NCI-H2029 treated with DMSO at 0.1 percent for 48 hours (cell line): ENCODE measurements at regions not wholly inside any gene's neighbourhood (a gene's known extent, or its start where the extent isn't known, plus 50 kb on each side); places are given as distances from the start of the nearest gene placed in this dataset.

ENCODE experiments used
- DNase-seq: peaks from one replicate; lab custom pipeline; 2025; lab: John Stamatoyannopoulos, UW

DNA sequence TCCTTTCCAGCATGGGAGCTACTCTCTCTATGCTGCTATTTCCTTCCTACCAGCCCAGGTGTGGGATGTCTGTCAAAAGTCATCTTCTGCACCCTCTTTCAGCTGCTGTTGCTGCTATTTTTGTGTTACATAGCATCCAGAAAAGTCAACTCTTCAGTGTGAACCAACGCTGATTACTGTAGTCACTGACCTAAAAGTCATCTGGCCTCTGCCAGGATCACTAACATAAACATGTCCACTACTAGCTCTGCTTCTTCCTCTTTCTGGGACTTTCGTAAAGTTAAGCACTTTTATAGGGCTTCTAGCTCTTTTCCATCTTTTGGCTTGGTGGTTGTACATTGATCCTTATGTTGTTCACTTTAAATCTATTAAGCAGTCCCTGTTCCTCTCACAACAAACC, 90.2 kb upstream of the CARD18 start:
- no peak for DNase-seq

DNA sequence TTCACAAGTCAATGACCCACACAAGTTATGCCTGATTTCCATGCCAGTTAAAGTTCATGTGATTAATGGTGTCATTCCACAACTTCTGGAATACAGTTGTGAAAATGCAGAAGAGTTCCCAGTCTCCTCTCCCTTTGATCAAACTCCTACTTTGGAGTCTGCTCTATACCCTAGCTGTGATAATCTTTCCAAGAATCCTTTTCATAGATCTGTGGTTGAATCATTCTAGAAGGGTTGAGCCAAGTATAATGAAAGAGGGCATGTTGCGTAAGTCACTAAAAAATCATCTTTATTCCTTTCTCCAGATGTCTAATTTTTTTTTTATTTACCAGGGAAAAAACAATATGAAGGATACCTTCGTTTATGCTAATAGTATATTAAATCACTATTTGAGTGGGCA, 89.7 kb upstream of the CARD18 start:
- no peak for DNase-seq

DNA sequence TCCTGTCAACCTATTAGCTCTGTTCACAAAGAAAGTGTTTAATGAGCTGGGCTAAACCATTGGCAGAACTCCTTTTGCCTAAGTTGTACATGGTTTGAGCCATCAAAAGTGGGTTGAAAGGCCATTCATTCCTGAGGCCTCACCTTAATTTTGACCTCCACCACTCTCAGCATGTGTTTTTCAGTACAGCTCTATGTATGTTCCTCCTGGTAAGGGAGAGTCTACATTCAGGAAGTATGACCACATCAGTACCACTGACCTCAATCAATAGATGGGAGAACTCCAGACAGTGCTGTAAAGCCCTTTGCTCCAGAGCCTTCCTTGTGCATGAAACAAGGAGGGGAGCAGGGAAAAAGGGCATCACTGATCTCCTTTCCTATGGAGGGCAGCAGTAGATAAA, 87.8 kb upstream of the CARD18 start:
- no peak for DNase-seq

DNA sequence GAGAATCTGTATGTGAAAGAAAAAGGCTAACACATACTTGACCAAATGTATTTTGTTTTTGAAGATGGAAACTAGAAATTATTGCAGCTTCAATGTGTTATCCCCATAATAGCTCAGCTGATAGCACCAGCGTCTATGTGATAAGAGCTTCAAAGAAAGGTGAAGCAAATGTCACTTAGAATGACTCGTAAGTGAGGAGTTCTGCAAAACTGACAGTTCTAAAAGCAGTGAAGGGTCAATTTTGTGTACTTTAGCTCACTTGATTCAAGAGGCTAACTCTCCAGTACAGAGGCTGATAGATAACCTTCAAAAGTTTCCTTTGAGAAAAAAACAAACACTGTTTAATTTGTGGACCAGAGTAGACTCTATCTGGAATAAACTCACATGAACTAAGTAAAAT, 87.2 kb upstream of the CARD18 start:
- no peak for DNase-seq

DNA sequence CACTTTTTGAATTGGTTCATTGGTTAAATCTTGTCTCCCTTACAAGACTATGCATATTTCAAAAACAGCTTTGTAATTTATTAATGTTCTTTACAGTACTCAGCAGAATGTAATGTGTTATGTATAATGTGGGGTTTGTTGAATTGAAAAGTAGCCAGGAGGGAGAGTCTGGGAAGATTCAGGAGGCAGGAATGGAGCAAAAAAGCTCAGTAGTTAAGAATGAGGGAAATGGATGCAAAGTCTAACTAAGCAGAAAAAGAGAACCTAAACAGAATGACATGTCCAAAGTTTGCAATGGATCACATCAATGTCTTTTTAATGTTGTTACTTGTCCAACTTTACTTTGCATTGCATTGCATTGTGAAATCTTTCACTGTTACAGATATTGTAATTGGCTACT, 86.5 kb upstream of the CARD18 start:
- no peak for DNase-seq

DNA sequence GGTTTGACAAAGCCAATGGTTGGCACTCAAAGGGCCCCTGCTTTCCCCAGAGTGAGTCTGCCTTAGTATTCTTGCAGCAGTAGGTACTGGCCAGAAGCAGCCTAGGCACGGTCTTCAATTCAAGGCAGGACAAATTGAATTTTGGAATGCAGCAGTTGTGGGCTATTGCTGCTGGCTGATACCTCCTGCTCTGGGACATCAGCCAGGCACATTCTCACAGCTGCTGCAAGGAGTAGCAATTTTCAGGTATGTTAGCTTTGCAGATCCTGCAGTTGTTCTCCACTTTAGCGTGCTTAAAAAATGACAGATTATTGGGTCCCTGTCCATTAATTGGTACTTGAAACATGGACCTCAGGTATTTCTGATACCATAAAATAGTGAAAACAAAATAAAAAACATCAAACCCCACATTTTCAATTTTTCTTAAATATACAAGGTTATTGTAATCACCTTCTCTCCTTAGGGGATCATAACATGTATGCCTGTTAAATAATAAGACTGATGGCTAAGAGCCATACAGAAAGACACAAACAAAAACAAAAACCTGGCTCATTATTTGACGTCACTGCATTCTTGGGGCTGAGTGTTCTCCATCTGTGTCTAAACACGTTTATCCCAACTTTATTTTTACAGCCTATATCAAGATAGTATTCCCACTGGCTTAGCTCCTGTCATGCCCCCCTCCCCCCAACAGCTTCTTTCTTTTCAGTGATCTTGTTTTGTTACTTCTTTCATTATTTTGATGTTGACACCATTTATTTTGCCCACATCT, 85.1 kb upstream of the CARD18 start:
- DNase-seq: no peak

DNA sequence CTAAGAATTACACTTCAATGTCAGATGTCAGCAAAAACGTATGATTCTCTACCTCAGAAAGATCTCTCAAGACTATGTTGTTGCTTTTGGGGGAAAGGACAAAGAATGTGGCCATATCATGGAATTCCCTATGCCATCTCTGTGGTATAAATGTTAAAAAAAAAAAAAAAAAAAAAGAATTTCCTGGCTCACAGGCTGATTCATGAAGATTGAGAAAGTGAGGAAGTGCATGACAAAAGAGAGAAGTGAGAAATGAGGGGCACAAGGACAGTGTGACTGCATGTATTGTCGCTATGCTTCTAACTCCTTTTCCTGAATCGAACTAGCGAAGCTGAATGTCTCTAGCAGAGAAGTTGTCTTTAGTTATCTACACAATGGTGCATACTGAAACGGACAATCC, 80.6 kb upstream of the CARD18 start:
- no peak for DNase-seq

DNA sequence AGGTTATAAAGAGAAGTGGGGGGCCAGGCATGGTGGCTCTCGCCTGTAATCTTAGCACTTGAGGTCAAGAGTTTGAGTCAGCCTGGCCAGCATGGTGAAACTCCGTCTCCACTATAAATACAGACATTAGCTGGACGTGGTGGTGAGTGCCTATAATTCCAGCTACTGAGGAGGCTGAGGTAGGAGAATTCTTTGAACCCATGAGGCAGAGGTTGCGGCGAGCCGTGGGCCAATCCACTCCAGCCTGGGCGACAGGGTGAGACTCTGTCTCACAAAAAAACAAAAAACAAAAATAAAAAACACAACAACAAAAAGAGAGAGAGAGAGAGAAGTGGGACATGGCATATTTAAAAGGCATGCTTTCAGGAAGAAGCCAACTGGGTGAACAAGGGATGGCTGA, 80.1 kb upstream of the CARD18 start:
- no peak for DNase-seq

DNA sequence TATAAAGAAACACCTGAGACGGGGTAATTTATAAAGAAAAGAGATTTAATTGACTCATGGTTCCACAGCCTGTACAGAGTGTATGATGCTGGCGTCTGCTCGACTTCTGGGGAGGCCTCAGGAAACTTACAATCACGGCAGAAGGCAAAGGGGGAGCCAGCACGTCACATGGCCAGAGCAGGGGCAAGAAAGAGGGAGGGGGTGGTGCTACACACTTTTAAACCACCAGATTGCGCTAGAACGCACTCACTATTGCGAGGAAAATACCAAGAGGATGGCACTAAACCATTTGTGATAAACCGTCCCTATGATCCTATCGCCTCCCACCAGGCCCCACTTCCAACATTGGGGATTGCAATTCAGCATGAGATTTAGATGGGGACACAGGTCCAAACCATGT, 79.7 kb upstream of the CARD18 start:
- DNase-seq: no peak

DNA sequence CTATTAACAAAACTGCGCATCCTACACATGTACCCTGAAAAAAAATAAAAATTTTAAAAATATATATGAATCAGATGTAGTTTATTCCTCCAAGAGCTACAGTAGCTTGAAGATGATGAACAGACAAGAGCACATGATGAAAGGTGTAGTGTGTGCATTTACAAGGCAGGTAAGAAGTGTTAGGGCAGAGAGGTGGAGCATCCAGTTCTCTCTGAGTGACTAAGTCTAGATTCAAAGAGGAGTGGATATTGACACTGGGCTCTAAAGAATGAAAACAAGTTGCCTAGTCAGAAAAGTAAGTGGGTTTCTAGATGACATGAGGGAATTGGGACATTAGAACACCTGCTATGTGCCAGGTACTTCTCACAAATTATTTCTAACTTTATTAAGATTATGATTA, 76.0 kb upstream of the CARD18 start:
- DNase-seq: no peak

DNA sequence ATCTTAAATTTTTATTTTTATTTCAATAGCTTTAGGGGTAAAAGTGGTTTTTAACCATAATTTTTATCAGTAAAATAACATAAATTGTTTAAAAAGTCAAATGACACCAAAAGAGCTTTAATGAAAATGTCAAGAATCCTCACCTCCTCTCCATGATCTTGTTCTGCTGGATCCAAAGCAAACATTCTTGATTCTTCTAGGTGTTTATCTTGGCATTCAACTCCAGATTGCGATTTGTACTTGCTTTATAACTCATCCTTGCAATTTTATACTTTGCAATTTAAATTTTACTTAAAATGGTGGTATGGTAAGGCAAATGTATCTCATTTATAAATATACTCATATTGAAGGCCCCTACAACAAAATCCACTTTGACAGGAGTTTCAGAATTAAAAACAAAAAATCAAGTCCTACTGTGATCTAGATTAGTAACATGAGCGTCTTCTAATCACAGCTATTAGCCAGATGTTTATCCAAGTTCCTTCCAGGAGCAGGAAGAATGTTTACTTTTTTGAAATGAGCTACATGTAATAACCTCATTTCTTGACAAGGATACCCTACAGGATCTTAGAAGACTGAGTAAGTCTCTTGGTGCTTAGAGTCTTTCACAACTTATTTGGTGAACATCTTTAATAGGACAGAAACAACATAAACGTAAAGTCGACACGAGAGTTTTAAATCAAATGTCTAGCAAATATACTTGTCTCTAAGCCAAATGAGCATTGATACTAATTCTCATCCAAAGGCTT, 72.4 kb upstream of the CARD18 start:
- peak; percentile 4 for DNase-seq

DNA sequence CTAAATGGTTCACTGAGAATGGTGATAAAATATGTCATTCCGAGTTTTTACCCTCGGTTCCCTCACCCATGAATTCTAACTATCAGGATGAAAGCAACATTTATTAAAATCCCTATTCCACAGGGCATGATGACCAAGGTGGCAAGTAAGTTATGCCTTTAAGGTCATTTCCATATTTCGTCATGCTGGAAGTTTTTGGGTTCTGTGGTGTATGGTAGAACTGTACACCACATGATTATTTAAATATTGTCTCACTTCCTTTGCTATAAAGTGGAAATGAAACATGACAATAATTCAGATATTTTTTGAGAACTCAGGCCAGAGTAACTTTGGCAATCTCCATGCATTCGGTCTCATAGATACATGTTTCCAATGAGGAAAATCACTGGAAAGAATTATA, 68.5 kb upstream of the CARD18 start:
- no peak for DNase-seq

DNA sequence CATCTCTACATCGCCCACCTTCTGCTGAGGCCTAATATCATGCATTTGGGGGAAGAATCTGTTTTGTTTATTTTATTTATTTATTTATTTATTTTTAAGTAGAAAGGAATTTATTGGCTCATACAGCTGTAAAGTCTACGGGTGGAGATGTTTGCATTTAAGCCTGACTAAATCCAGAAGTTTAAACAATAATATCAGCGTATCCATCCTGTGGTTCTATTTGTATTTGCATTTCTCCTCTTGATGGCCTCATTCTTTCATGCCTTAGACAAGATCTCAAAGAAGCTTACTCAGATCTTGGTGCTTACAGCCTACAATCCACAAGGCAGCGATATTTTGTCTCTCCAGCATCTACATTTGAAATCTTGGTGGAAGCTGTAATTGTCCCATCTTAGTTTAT, 67.1 kb upstream of the CARD18 start:
- DNase-seq: no peak

DNA sequence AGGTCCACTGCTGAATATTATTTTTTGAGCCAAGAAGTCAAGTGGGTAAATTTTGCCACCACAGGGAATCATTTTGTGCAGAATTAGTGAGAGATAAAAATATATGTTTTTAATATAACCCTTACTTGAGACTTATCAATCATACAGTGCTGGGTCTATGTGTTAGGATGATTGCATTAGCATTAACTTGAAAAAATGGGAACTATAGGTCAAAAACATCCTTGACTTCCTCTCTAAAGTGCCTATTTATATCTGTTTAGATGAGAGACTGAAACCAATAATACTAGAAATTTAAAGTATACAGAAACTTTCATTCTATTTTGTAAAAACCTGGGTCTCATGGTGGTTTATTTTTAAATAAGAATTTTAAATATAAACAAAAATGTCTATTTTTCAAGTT, 65.1 kb upstream of the CARD18 start:
- DNase-seq: no peak

DNA sequence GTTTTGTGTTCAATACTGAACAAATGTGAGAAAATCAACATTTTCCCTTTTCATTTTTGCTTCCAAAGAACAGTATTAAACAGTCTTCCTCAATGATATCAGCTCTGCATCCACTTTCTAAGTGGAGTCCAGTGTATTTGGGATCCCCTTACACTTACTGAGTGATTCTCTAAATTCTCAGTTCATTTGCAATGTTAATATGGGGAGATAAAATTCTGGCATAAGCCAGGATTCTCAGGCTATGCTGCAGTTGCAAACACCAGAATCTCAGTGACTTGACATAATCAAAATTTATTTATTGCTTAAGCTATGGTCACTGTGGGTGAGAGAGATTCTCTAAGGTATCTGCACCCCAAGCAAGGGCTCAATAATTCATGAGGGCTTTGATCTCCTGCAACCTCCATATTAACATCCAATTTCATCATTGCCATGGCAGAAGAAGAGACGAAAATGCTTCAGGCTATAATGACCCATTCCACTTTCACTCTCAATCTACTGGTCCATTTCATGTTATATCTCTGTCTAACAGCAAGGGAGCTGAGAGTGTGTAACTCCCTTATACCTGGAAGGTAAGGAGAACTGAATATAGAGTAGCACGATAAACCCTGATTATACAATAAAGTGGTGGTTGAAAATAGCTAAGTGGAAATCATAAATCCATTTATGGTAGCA, 64.1 kb upstream of the CARD18 start:
- no peak for DNase-seq

DNA sequence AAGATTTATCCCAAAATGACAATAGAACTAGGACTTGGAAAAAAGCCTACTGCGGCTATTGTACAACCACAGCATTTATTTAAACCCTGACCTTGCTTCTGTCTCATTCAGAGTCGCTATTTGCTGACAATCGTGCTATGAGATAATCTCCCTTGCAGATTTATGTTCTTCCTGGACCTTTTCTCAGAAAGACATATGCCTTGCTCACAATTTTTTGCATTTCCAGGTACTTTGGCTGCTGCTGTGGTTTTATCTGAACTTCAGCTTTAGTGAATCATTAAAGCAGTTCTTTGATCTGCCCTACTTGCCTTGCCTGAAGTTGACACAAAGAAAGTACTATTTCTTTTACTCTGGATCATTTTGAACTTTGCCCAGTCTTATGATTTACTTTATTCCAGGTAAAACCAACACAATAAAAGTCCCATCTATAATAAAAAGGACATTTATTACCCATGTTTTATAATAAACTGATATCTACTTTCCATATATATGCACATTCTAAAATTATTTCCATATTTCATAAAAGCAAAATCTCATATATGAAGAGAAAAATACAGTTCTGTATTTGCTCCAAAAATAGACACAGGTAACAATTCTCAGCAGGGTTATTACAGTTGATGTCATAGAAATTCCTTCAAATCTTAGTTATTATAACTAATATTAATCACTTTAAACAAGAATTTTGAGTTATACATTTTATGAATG, 63.4 kb upstream of the CARD18 start:
- no peak for DNase-seq

DNA sequence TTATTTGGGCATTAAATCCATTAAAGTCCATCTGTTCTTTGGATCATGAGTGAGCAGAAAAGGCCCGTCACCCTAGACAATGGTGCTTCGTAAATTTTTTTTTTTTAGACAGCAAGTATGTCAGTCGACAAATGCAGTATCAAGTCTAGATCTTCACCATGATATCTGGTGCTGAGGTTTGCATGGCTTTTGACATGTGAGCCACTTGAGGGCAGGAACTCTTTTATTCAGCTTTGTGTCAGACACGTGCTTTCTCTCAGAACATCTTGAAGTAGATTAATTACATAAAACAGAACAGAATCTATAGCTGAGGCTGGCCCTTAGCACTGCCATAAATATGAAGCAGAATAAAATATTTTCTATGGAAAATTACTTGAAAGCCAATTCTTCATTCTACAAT, 62.9 kb upstream of the CARD18 start:
- DNase-seq: no peak

DNA sequence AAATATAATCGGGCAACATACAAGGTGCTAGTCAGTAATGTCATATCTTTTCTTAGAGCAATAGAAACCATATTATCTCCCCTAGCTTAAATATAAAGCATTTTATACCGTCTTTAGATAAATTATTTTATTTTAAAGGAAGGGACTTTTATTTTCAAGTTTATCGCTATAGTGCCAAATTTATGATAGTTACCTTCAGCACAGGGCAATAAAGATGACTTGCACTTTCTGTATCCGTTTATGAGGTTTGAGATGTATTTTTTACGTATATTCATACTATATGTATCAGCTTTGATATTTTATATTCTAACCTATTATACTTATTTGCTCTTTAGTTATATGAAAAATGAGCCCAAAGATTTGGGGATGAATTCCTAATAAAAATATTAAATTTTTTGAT, 61.6 kb upstream of the CARD18 start:
- DNase-seq: no peak

DNA sequence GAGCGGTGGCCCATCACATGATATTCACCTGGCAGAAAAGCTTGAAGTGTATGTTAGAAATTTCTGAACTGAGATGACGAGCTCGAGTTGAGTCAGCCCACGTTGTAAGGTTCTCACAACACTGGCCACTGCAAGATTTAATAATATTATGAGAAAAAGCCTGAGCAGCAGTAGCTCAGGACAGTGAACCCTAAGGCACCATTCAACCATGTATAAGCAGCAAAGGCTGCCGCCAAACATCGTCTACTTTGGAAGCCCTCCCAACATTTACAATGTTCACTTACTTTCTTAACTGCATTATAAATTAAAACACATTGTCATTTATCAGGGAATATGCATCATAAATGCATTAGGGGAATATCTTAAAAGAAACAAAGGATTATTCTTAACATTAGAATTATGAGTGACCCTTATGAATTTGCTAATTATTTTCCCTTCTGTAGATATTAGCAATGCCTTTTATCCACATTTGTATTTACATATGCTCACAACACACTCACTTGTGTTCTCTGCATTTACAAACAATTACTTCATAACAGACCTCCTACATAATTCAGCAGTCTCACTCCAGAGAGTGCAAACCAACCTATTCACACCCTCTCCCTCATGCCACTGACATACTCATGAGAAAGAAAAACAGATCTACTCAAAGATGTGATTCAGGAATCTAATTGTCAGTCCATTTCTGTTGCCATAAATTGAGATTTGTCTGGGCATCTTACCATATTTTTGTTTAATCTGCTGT, 57.7 kb upstream of the CARD18 start:
- DNase-seq: no peak

DNA sequence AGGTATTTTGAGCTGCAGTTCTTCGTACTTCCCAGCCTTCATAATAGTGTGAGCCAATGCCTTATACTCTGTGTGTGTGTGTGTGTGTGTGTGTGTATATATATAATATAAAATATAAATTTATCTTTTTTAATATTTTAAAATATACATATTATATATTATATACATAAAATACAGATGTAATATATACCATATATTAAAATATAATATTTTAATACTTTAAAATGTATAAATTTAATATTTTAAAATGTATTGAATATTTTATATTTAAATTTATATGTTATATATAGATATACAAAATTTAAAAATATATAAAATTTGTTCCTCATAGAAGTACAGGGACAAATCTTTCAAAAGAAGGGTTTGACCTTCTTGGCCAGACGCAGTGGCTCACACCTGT, 53.7 kb upstream of the CARD18 start:
- DNase-seq: no peak

DNA sequence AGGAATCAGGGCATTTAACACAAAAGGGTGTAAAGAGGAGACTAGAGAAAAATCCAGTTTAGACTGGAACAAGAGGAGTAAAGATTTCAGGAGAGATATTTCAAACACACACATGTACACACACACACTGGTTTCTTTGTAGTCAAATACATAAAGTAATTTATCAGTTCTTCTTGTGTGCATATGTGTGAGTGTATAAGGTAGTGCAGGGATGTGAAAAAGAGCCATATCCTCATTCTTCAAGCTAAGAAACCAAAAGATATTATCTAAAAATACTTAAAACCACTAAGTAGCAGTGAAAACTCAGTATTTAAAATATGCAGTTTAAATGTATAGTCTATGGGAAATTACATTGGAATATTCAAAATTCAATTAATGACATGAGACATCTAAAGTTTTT, 52.5 kb upstream of the CARD18 start:
- no peak for DNase-seq

DNA sequence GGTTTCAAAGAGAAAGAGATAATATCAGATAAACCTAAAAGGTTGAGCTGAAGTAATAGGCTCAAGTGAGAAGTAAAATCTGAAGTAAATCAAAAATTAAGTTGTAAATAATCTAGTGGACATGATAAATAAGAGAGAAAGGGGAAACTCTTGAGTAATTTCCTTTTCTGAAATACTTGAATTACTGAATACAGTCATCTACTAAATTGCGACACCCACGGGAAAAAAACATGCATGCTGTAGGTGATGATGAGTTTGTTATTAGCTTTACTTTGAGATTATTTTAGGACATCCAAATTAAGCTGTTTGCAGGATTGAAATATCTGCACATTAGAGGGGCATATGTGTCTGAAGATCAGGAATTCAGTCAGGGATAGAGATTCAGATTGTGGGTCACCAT, 50.0 kb upstream of the CARD18 start:
- DNase-seq: no peak
